A549 (cell line): ENCODE measurements at regions not wholly inside any gene's neighbourhood (a gene's known extent, or its start where the extent isn't known, plus 50 kb on each side); places are given as distances from the start of the nearest gene placed in this dataset.

ENCODE experiments used
- ATAC-seq, 2 experiments: fragments of 200-7000 bp in 1 of 2; fragments of >200 bp in 1 of 2; cut with Nextera tagmentation in 1 of 2; cut with Tn5 transposase in 1 of 2; 3 replicates each; pipeline versions ENCODE4 v1.8.0 to v1.9.1; 2018 to 2020; ENCODE audit warnings: mild to moderate bottlenecking in 1 of 2, moderate library complexity in 1 of 2
- CTCF ChIA-PET: fragments of 300-600 bp; sonication (Branson Sonifier 250); formaldehyde crosslinking; extraction: SDS; loops from one replicate; lab custom pipeline; 2021; ENCODE audit warnings: antibody characterized with exemption, inconsistent platforms; lab: Yijun Ruan, JAX
- POLR2A ChIA-PET: fragments of 350-600 bp; formaldehyde crosslinking; extraction: SDS; loops from one replicate; lab custom pipeline; 2021; ENCODE audit warnings: antibody characterized with exemption, inconsistent platforms; lab: Yijun Ruan, JAX
- DNase-seq, 2 experiments: peaks; one replicate each; pipeline versions ENCODE4 v3.0.0 to v3.0.0-alpha.2; 2011 to 2016; ENCODE audit warnings: low read depth in 1 of 2, low spot score in 1 of 2
- FAIRE-seq: peaks from 2 replicates; lab custom pipeline; 2011; peaks lifted over from hg19 to GRCh38; lab: Jason Lieb, UNC
- H3K27ac ChIP-seq, 2 experiments: fragments of >200 bp; sonication (Bioruptor Twin); formaldehyde crosslinking; 3 replicates each; pipeline ENCODE4 v1.5.1; 2016 to 2017
- H3K4me1 ChIP-seq: fragments of >200 bp; sonication (Bioruptor Twin); formaldehyde crosslinking; 3 replicates; pipeline ENCODE4 v1.6.1; 2016
- H3K4me2 ChIP-seq: fragments of >200 bp; sonication (Bioruptor Twin); formaldehyde crosslinking; 3 replicates; pipeline ENCODE4 v1.6.1; 2016
- H3K4me3 ChIP-seq: fragments of >200 bp; sonication (Bioruptor Twin); formaldehyde crosslinking; 3 replicates; pipeline ENCODE4 v1.5.1; 2016
- H3K9me3 ChIP-seq: fragments of >200 bp; sonication (Bioruptor Twin); formaldehyde crosslinking; 3 replicates; pipeline ENCODE4 v1.6.1; 2016
- CBX8 ChIP-seq: fragments of 200-600 bp; sonication (generic); IDR thresholded peaks from 2 replicates; pipeline ENCODE4 v1.6.1; 2016
- EHMT2 ChIP-seq: fragments of 200-600 bp; sonication (generic); IDR thresholded peaks from 2 replicates; pipeline ENCODE4 v1.6.1; 2016; ENCODE audit warnings: antibody characterized with exemption, low read depth, mild to moderate bottlenecking, moderate library complexity
- ESRRA ChIP-seq: fragments of 150-350 bp; IDR thresholded peaks from 2 replicates; pipeline ENCODE4 v1.6.1; 2014; ENCODE audit warnings: mild to moderate bottlenecking, low read length, borderline replicate concordance
- FOSB ChIP-seq: fragments of 250-450 bp; sonication (Bioruptor Pico); IDR thresholded peaks from 2 replicates; pipeline ENCODE4 v1.5.0; 2020; ENCODE audit warnings: mild to moderate bottlenecking, moderate library complexity
- FOSL2 ChIP-seq, 2 experiments: fragments of 450-650 bp in 1 of 2; fragments of >200 bp in 1 of 2; sonication (Bioruptor Twin) in 1 of 2; formaldehyde crosslinking; IDR thresholded peaks; 2 replicates each; pipeline versions ENCODE4 v1.5.0 to v1.6.1; 2016 to 2020; ENCODE audit warnings: mild to moderate bottlenecking in 1 of 2, moderate library complexity in 1 of 2
- HES2 ChIP-seq: fragments of >200 bp; sonication (Bioruptor Twin); formaldehyde crosslinking; IDR thresholded peaks from 2 replicates; pipeline ENCODE4 v1.6.1; 2016
- HOXB13 ChIP-seq: fragments of 250-450 bp; sonication (Bioruptor Pico); IDR thresholded peaks from 2 replicates; pipeline ENCODE4 v1.5.0; 2020; ENCODE audit warnings: low read depth, mild to moderate bottlenecking, moderate library complexity
- HOXB5 ChIP-seq: fragments of 250-450 bp; sonication (Bioruptor Pico); IDR thresholded peaks from 2 replicates; pipeline ENCODE4 v1.5.0; 2020; ENCODE audit warnings: mild to moderate bottlenecking, moderate library complexity
- KDM1A ChIP-seq: fragments of 200-600 bp; sonication (generic); IDR thresholded peaks from 2 replicates; pipeline ENCODE4 v1.6.1; 2016; ENCODE audit warnings: low read depth, mild to moderate bottlenecking
- KDM5A ChIP-seq: fragments of 200-600 bp; sonication (generic); IDR thresholded peaks from 2 replicates; pipeline ENCODE4 v1.6.1; 2016; ENCODE audit warnings: antibody characterized with exemption, mild to moderate bottlenecking
- MAFK ChIP-seq: fragments of 450-650 bp; IDR thresholded peaks from 2 replicates; pipeline ENCODE4 v1.6.1; 2014; ENCODE audit not compliant: partially characterized antibody
- PHF8 ChIP-seq: fragments of 200-600 bp; sonication (generic); IDR thresholded peaks from 2 replicates; pipeline ENCODE4 v1.6.1; 2016; ENCODE audit warnings: low read depth, mild to moderate bottlenecking, antibody characterized with exemption, moderate library complexity, borderline replicate concordance
- POLR2A ChIP-seq: IDR thresholded peaks from 2 replicates; pipeline ENCODE4 v1.6.1; 2012; ENCODE audit warnings: mild to moderate bottlenecking, low read length
- RFX5 ChIP-seq: fragments of 450-650 bp; IDR thresholded peaks from 2 replicates; pipeline ENCODE4 v1.7.1; 2014; ENCODE audit warnings: antibody characterized with exemption, mild to moderate bottlenecking, moderate library complexity
- ZC3H11A ChIP-seq: fragments of 450-650 bp; IDR thresholded peaks from 2 replicates; pipeline ENCODE4 v1.6.1; 2014; ENCODE audit warnings: antibody characterized with exemption, mild to moderate bottlenecking
- WGBS: methylation state at CpG from one replicate; pipeline ENCODE4 v1.1.6; 2017; ENCODE audit errors: missing lambda C conversion rate; 5-methylcytosine and 5-hydroxymethylcytosine counted together
- TF ChIP-seq, protein P1 (sequence below): fragments of >200 bp; sonication (Bioruptor Twin); formaldehyde crosslinking; IDR thresholded peaks from 3 replicates; pipeline ENCODE4 v1.5.1; 2016
- TF ChIP-seq, protein P2 (sequence below): fragments of 150-350 bp; IDR thresholded peaks from 2 replicates; pipeline ENCODE4 v1.6.1; 2014; ENCODE audit warnings: low read depth, mild to moderate bottlenecking, low read length
- TF ChIP-seq, protein P3 (sequence below): fragments of 450-650 bp; IDR thresholded peaks from 2 replicates; pipeline ENCODE4 v1.6.1; 2014; ENCODE audit warnings: antibody characterized with exemption
- TF ChIP-seq, protein P4 (sequence below): IDR thresholded peaks from 2 replicates; pipeline ENCODE4 v1.6.1; 2012

DNA sequence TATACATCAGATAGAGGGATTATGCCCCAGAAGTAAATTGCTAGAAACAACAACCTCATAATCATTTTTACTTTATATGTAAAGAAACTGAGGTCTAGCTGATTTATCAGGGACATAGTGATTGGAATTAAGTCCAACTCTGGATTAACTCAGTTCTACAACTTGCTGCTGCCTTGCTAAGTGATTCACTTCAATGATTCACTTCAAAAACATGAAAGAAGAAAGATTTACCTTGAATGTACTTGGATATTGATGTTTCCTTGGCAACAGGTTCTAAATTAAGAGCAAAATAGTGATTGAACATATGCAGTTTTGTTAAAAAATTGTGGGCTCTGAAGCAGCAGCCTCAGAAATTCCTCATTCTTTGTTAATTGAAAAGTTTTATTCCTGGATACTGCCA, 99.8 kb upstream of the H2AZ1 start:
- Histone ChIP-seq H3K9me3 (no peaks in the 10 kb centered on the region), H3K4me2 (no peak overlapping the region), H3K4me1 (no peaks in the 10 kb centered on the region), H3K27ac (no peak overlapping the region), H3K4me3 (no peak overlapping the region)
- FAIRE-seq (no peak), DNase-seq (no peak), ATAC-seq (no peak)
- POLR2A ChIA-PET = no interaction called here
- no peak for TF ChIP-seq KDM1A
- TF ChIP-seq, protein P1, sequence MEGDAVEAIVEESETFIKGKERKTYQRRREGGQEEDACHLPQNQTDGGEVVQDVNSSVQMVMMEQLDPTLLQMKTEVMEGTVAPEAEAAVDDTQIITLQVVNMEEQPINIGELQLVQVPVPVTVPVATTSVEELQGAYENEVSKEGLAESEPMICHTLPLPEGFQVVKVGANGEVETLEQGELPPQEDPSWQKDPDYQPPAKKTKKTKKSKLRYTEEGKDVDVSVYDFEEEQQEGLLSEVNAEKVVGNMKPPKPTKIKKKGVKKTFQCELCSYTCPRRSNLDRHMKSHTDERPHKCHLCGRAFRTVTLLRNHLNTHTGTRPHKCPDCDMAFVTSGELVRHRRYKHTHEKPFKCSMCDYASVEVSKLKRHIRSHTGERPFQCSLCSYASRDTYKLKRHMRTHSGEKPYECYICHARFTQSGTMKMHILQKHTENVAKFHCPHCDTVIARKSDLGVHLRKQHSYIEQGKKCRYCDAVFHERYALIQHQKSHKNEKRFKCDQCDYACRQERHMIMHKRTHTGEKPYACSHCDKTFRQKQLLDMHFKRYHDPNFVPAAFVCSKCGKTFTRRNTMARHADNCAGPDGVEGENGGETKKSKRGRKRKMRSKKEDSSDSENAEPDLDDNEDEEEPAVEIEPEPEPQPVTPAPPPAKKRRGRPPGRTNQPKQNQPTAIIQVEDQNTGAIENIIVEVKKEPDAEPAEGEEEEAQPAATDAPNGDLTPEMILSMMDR = no peak
- no peak for TF ChIP-seq FOSB (CRISPR knock-in tag)
- TF ChIP-seq RFX5 = no peak
- no peak for TF ChIP-seq KDM5A
- no peak for TF ChIP-seq POLR2A
- TF ChIP-seq PHF8 = no peak
- TF ChIP-seq ZC3H11A = no peak
- no peak for TF ChIP-seq MAFK
- no peak for TF ChIP-seq HOXB5
- TF ChIP-seq, protein P2, sequence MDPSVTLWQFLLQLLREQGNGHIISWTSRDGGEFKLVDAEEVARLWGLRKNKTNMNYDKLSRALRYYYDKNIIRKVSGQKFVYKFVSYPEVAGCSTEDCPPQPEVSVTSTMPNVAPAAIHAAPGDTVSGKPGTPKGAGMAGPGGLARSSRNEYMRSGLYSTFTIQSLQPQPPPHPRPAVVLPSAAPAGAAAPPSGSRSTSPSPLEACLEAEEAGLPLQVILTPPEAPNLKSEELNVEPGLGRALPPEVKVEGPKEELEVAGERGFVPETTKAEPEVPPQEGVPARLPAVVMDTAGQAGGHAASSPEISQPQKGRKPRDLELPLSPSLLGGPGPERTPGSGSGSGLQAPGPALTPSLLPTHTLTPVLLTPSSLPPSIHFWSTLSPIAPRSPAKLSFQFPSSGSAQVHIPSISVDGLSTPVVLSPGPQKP = no peak
- TF ChIP-seq, protein P3, sequence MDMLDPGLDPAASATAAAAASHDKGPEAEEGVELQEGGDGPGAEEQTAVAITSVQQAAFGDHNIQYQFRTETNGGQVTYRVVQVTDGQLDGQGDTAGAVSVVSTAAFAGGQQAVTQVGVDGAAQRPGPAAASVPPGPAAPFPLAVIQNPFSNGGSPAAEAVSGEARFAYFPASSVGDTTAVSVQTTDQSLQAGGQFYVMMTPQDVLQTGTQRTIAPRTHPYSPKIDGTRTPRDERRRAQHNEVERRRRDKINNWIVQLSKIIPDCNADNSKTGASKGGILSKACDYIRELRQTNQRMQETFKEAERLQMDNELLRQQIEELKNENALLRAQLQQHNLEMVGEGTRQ = no peak
- no peak for TF ChIP-seq EHMT2
- CTCF ChIA-PET = no interaction called here

DNA sequence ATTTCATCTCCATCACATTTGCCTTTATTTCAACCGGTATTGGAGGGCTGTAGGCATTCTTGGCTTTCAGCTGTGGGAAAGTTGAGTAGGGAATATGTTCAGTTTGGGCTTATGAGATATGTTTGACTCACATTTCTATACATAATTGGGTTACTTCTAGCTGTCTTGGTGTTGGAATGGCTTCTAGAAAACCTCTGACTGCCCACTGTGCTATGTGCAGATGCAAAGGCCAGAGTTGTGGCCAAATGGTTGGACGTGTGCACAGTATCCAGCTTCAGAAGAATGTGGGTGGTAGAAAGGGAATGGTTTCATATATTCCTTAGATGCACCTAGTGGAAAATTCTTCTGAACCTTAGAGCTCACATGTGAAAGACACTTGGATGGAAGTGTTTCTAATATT, 92.6 kb upstream of the H2AZ1 start:
- ATAC-seq (no peak), DNase-seq (no peak), FAIRE-seq (no peak)
- H3K27ac ChIP-seq = no peak overlapping the region
- POLR2A ChIA-PET = no interaction called here
- no peaks in the 10 kb centered on the region for H3K4me1 ChIP-seq
- no peaks in the 10 kb centered on the region for H3K9me3 ChIP-seq
- WGBS = 23% methylated on average over 2 of the region's 2 CpGs
- no peak overlapping the region for H3K4me2 ChIP-seq
- H3K4me3 ChIP-seq = no peak overlapping the region
- no peak for TF ChIP-seq MAFK
- TF ChIP-seq, protein P4, sequence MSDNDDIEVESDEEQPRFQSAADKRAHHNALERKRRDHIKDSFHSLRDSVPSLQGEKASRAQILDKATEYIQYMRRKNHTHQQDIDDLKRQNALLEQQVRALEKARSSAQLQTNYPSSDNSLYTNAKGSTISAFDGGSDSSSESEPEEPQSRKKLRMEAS = no peak
- CTCF ChIA-PET = no interaction called here

GRCh38 chr4:100042235-100042634, 92.2 kb upstream of the H2AZ1 start:
- ATAC-seq = no peak
- Histone ChIP-seq H3K27ac (no peak overlapping the region; a peak in 1 of 6 replicates), H3K4me3 (no peak overlapping the region), H3K4me2 (no peak overlapping the region), H3K9me3 (no peaks in the 10 kb centered on the region)
- CTCF ChIA-PET = no interaction called here
- 3% methylated on average over 2 of the region's 2 CpGs for WGBS
- FAIRE-seq = no peak
- POLR2A ChIA-PET = no interaction called here
- DNase-seq = no peak
- no peak for TF ChIP-seq HES2
- no peak for TF ChIP-seq MAFK
- no peak for TF ChIP-seq PHF8
- no peak for TF ChIP-seq FOSL2 (IDR thresholded peaks at IDR 0.05)
- TF ChIP-seq FOSL2 (CRISPR knock-in tag; IDR thresholded peaks at IDR 0.05) = no peak
- no peak for TF ChIP-seq CBX8
- no peak for TF ChIP-seq ESRRA
- TF ChIP-seq HOXB13 (CRISPR knock-in tag) = no peak
- TF ChIP-seq, protein P2 = no peak
- TF ChIP-seq, all 56 proteins: peak for 0
- H3K4me1 ChIP-seq = no peaks in the 10 kb centered on the region
